Neuronal stem cell (in vitro differentiated cells): ENCODE measurements at regions not wholly inside any gene's neighbourhood (a gene's known extent, or its start where the extent isn't known, plus 50 kb on each side); places are given as distances from the start of the nearest gene placed in this dataset.

ENCODE experiments used
- DNase-seq: peaks from one replicate; pipeline ENCODE4 v3.0.0-alpha.2; 2013; ENCODE audit warnings: low spot score
- H2AFZ ChIP-seq: one replicate; pipeline ENCODE4 v1.6.1; 2013; ENCODE audit warnings: mild to moderate bottlenecking, low read length, inconsistent platforms
- H2AK5ac ChIP-seq: 2 replicates; pipeline ENCODE4 v1.6.1; 2013; ENCODE audit warnings: low read depth, mild to moderate bottlenecking, inconsistent platforms, low read length, moderate library complexity, mixed read lengths
- H2BK120ac ChIP-seq: 2 replicates; pipeline ENCODE4 v1.6.1; 2013; ENCODE audit warnings: low read depth, mild to moderate bottlenecking, inconsistent platforms, low read length, moderate library complexity, mixed read lengths
- H2BK12ac ChIP-seq: one replicate; pipeline ENCODE4 v1.6.1; 2013; ENCODE audit warnings: low read length, inconsistent platforms
- H2BK15ac ChIP-seq: 2 replicates; pipeline ENCODE4 v1.6.1; 2013; ENCODE audit warnings: mild to moderate bottlenecking, low read length, inconsistent platforms, mixed read lengths
- H2BK5ac ChIP-seq: one replicate; pipeline ENCODE4 v1.6.1; 2013; ENCODE audit warnings: inconsistent platforms, mild to moderate bottlenecking, low read length, moderate library complexity
- H3K14ac ChIP-seq: one replicate; pipeline ENCODE4 v1.6.1; 2013; ENCODE audit warnings: low read length, inconsistent platforms
- H3K18ac ChIP-seq: 2 replicates; pipeline ENCODE4 v1.6.1; 2013; ENCODE audit warnings: low read length, inconsistent platforms
- H3K23ac ChIP-seq: 2 replicates; pipeline ENCODE4 v1.6.1; 2013; ENCODE audit warnings: low read depth, mild to moderate bottlenecking, mixed read lengths, low read length, inconsistent platforms; ENCODE audit not compliant: poor library complexity
- H3K27ac ChIP-seq: replicated peaks from 3 replicates; pipeline ENCODE4 v1.5.1; 2013; ENCODE audit warnings: low read length, inconsistent platforms
- H3K27me3 ChIP-seq, 3 experiments: 2 replicates each; pipeline ENCODE4 v1.6.1; 2013; ENCODE audit warnings: low read length in 3 of 3, mild to moderate bottlenecking in 2 of 3, inconsistent platforms in 1 of 3, low read depth in 1 of 3, mixed read lengths in 1 of 3, moderate library complexity in 1 of 3; ENCODE audit not compliant: control insufficient read depth in 3 of 3, insufficient read depth in 3 of 3
- H3K36me3 ChIP-seq, 2 donors: replicated peaks in 1 of 2; 2 replicates each; pipeline ENCODE4 v1.6.1; 2013; ENCODE audit warnings: low read length in 2 of 2; ENCODE audit not compliant: control insufficient read depth in 2 of 2, insufficient read depth in 2 of 2
- H3K4ac ChIP-seq: 2 replicates; pipeline ENCODE4 v1.6.1; 2013; ENCODE audit warnings: inconsistent platforms, mild to moderate bottlenecking, low read length, moderate library complexity
- H3K4me1 ChIP-seq, 2 donors: 1 replicate in 1 of 2; 2 replicates in 1 of 2; pipeline ENCODE4 v1.6.1; 2013; ENCODE audit warnings: low read length in 2 of 2, low read depth in 1 of 2; ENCODE audit not compliant: control insufficient read depth in 2 of 2, insufficient read depth in 1 of 2
- H3K4me2 ChIP-seq: one replicate; pipeline ENCODE4 v1.6.1; 2013; ENCODE audit warnings: mild to moderate bottlenecking, low read length, inconsistent platforms; ENCODE audit not compliant: insufficient read depth, poor library complexity, severe bottlenecking
- H3K4me3 ChIP-seq, 2 donors: 2 replicates each; pipeline ENCODE4 v1.5.1; 2013; ENCODE audit warnings: low read length in 2 of 2, mild to moderate bottlenecking in 2 of 2, inconsistent platforms in 1 of 2, moderate library complexity in 1 of 2
- H3K79me1 ChIP-seq: one replicate; pipeline ENCODE4 v1.6.1; 2013; ENCODE audit warnings: low read depth, mild to moderate bottlenecking, inconsistent platforms, low read length, moderate library complexity
- H3K9ac ChIP-seq: one replicate; pipeline ENCODE4 v1.6.1; 2013; ENCODE audit warnings: mild to moderate bottlenecking, low read depth, low read length, inconsistent platforms; ENCODE audit not compliant: poor library complexity
- H3K9me3 ChIP-seq, 2 donors: replicated peaks in 1 of 2; 2 replicates each; pipeline versions ENCODE3 to v1.6.1; 2013; ENCODE audit warnings: low read length in 2 of 2, mild to moderate bottlenecking in 2 of 2, inconsistent platforms in 1 of 2, low read depth in 1 of 2, mixed read lengths in 1 of 2, moderate library complexity in 1 of 2; ENCODE audit not compliant: control insufficient read depth in 2 of 2, insufficient read depth in 1 of 2
- H4K8ac ChIP-seq: one replicate; pipeline ENCODE4 v1.6.1; 2013; ENCODE audit warnings: low read depth, mild to moderate bottlenecking, inconsistent platforms, low read length, moderate library complexity
- H4K91ac ChIP-seq: one replicate; pipeline ENCODE4 v1.6.1; 2013; ENCODE audit warnings: low read length, low read depth, mild to moderate bottlenecking, inconsistent platforms; ENCODE audit not compliant: poor library complexity
- WGBS, 2 donors: extraction: QIAGEN DNeasy Blood & Tissue Kit; methylation state at CpG; one replicate each; pipeline ENCODE4 v1.1.7; 2013; ENCODE audit warnings: missing lambda C conversion rate in 2 of 2, mixed read lengths in 1 of 2; ENCODE audit not compliant: insufficient read length in 2 of 2, insufficient replicate concordance in 1 of 2; ENCODE audit errors: extremely low coverage in 2 of 2; 5-methylcytosine and 5-hydroxymethylcytosine counted together

DNA sequence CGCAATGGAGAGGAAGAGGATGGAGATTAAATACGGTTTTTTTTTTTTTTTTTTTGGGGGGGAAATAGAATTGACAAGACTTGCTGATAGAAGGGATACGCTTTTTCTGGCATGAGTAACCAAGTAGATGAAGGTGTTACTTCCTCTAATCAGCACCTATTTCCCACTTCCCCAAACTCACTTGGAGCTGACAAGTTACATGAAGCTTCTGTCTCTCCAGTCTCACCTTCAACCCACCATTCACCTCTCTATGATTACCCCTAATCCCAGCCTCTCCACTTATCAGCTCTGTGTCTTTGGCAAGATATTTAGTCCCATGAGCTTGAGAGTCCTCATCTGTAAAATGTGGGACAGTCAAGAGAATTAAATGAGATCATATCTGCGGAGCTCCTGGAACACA, 185.9 kb upstream of the HS3ST3A1 start:
- H3K4ac ChIP-seq = no peak overlapping the region
- H3K14ac ChIP-seq = no peak overlapping the region
- no peak overlapping the region for H2BK120ac ChIP-seq
- H3K4me1 ChIP-seq = no peaks in the 10 kb centered on the region
- H2BK12ac ChIP-seq = no peak overlapping the region
- peaks cover 4 to 7% of the 10 kb centered on the region in 2 donors for H3K9me3 ChIP-seq
- H4K8ac ChIP-seq = no peak overlapping the region
- H3K27ac ChIP-seq = no peak overlapping the region
- no peak overlapping the region for H3K9ac ChIP-seq
- no peaks in the 10 kb centered on the region for H3K79me1 ChIP-seq
- no peak for DNase-seq
- no peak overlapping the region for H3K4me2 ChIP-seq
- no peak overlapping the region for H2BK15ac ChIP-seq
- no CpG with 5 or more reads among the region's 4 CpGs for WGBS, 2 donors
- H4K91ac ChIP-seq = no peak overlapping the region
- H2BK5ac ChIP-seq = no peak overlapping the region
- H3K27me3 ChIP-seq = no peaks in the 10 kb centered on the region
- H3K23ac ChIP-seq = no peak overlapping the region
- no peak overlapping the region for H3K4me3 ChIP-seq
- no peaks in the 10 kb centered on the region for H3K36me3 ChIP-seq
- no peak overlapping the region for H2AFZ ChIP-seq
- H2AK5ac ChIP-seq = no peak overlapping the region
- no peak overlapping the region for H3K18ac ChIP-seq

DNA sequence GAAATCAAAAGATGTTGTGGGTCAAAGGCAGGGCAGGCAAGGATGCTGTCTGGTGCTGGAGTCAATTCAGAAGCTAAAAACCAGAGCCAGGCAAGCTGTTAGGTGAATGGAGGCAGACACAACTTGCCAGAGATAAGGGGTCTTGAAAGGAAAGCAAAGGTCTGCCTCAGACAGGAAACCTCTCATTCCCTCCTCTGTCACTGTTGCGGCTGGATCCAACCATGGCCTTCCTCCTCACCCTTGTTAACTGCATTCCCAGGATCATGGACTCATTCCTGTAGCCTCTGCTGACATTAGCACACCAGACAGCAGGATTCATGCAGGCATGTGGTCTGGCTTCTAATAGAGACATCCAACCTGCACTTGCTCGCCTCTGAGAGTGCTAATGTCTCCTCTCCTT, 186.7 kb upstream of the HS3ST3A1 start:
- Histone ChIP-seq H2BK5ac (no peak overlapping the region), H3K4me3 (no peak overlapping the region), H3K4ac (no peak overlapping the region), H3K79me1 (no peaks in the 10 kb centered on the region), H4K91ac (peak overlapping the region; percentile 40), H3K9me3 (peaks cover 4 to 7% of the 10 kb centered on the region in 2 donors), H3K4me2 (no peak overlapping the region), H2BK12ac (no peak overlapping the region), H3K27ac (no peak overlapping the region), H3K14ac (no peak overlapping the region), H3K23ac (no peak overlapping the region), H3K4me1 (no peaks in the 10 kb centered on the region), H2BK15ac (no peak overlapping the region), H4K8ac (no peak overlapping the region), H2AFZ (no peak overlapping the region), H3K18ac (no peak overlapping the region), H3K36me3 (no peaks in the 10 kb centered on the region), H2AK5ac (no peak overlapping the region), H3K9ac (no peak overlapping the region), H3K27me3 (no peaks in the 10 kb centered on the region), H2BK120ac (no peak overlapping the region)
- no CpG with 5 or more reads among the region's 2 CpGs for WGBS, 2 donors
- DNase-seq = no peak

DNA sequence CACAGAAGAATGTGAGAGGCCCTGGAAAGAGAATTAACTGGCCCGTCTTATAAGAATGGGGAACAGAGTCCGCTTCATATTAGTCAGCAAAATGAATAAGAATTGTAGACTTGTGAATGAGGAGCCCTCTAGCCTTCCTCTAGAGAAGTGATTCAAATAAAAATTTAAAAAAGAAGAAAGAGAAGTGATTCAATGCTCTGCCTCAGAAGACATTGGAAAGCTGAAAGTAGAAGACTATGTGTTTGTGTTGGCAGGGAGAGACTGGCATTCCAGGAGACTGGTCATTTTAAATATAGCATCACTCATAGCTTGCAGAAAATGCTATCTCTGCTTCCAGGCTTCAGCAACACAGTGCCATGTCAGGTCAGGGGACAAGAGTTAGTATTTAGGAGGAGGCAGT, 190.6 kb upstream of the HS3ST3A1 start:
- no peak overlapping the region for H3K9ac ChIP-seq
- DNase-seq = no peak
- no peaks in the 10 kb centered on the region for H3K27me3 ChIP-seq
- no peak overlapping the region for H4K91ac ChIP-seq
- H3K4me3 ChIP-seq = no peak overlapping the region
- no peak overlapping the region for H3K23ac ChIP-seq
- H4K8ac ChIP-seq = no peak overlapping the region
- H2AK5ac ChIP-seq = no peak overlapping the region
- no peaks in the 10 kb centered on the region for H3K79me1 ChIP-seq
- no peak overlapping the region for H3K18ac ChIP-seq
- H2BK12ac ChIP-seq = no peak overlapping the region
- no peak overlapping the region for H2BK5ac ChIP-seq
- no peak overlapping the region for H2BK120ac ChIP-seq
- no CpG with 5 or more reads among the region's 2 CpGs for WGBS, 2 donors
- no peak overlapping the region for H2AFZ ChIP-seq
- H3K4me1 ChIP-seq = no peaks in the 10 kb centered on the region
- H3K36me3 ChIP-seq = no peaks in the 10 kb centered on the region
- H3K9me3 ChIP-seq = peaks cover 4 to 7% of the 10 kb centered on the region in 2 donors
- H3K4me2 ChIP-seq = no peak overlapping the region
- no peak overlapping the region for H3K4ac ChIP-seq
- no peak overlapping the region for H3K14ac ChIP-seq
- H3K27ac ChIP-seq = no peak overlapping the region
- no peak overlapping the region for H2BK15ac ChIP-seq

DNA sequence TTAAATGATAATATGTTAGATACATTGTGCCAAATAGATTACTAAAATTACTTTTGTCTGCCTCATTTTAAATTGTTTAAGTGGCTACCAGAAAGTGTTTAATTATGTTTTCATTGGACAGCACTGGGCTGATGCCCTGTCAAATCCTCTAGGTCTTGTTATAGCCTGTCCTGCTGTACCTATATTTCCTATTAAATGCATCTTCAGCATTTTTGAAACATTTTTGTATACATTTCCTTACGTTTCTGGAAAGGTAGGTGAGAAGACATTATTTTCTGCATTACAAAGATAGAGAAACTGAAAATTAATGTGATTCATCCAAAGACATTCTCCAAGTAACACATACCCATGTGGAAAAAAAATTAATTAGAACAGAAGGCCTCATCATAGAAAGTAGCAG, 192.2 kb upstream of the HS3ST3A1 start:
- Histone ChIP-seq H4K91ac (no peak overlapping the region), H3K9me3 (peaks cover 2 to 9% of the 10 kb centered on the region in 2 donors), H3K4me3 (no peak overlapping the region), H2BK5ac (no peak overlapping the region), H3K4me1 (no peaks in the 10 kb centered on the region), H3K4me2 (no peak overlapping the region), H2AK5ac (no peak overlapping the region), H2BK15ac (no peak overlapping the region), H3K18ac (no peak overlapping the region), H2BK12ac (no peak overlapping the region), H3K4ac (no peak overlapping the region), H3K23ac (no peak overlapping the region), H3K27me3 (no peaks in the 10 kb centered on the region), H2BK120ac (no peak overlapping the region), H4K8ac (no peak overlapping the region), H3K14ac (no peak overlapping the region), H3K9ac (no peak overlapping the region), H3K36me3 (no peaks in the 10 kb centered on the region), H3K27ac (no peak overlapping the region), H2AFZ (no peak overlapping the region), H3K79me1 (no peaks in the 10 kb centered on the region)
- DNase-seq = no peak
- WGBS, 2 donors = no CpG with 5 or more reads among the region's 1 CpG
